ENCODE measurements at regions not wholly inside any gene's neighbourhood (a gene's known extent, or its start where the extent isn't known, plus 50 kb on each side); places are given as distances from the start of the nearest gene placed in this dataset.

DNA sequence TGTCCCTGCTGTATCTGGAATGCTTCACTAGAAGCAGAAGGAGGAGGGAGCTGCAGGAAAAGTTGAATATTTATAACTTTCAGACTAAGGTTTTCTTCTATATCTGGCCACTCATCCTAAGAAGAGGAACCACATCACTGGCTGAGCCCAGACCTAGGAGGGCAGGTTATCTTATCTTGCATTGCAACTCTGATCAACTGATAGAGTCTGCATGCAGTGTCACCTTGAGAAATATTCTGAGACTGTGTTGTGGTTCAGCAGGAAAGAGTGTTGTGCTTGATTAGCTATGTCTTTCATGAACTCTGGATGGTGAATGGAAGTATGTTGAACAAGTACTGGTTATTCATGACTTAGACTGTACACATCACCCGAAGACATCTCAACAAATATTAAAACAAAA is 460.0 kb downstream of the TOX3 start:
- DNase-seq (ENCODE audit: extremely low read depth, low read depth) = no peak
- H3K4me3 ChIP-seq (replicated peaks; ENCODE audit: low read depth, low read length) = no peak overlapping the region
- no peak for TF ChIP-seq CTCF (IDR thresholded peaks at IDR 0.05; ENCODE audit: low read depth, low read length, missing control alignments)

- DNase-seq (ENCODE audit: extremely low read depth, low read depth) = no peak
Measured at GRCh38 chr16:52078716-52079655, 468.0 kb downstream of the TOX3 start.

DNA sequence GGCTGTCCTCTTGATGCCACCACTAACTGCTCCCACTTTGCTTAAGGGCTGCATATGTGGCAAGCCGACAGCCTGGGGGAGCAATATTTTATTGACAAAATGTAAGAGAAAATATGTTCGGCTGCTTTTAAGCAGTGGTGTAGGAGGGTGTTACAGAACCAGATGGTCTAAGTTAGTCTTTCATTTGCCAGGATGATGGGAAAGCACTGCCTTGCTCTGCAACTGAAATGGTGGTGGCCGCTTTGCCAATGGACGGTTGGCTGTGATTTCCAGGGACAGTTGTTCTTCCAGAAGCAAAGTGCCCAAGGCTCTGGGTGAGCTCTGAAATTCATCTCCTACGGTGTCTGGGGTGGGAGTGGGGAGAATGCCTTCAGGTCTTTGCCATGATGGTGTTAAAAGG is 469.3 kb downstream of the TOX3 start:
- no peak for TF ChIP-seq CTCF (IDR thresholded peaks at IDR 0.05; ENCODE audit: low read depth, low read length, missing control alignments)
- no peak for DNase-seq (ENCODE audit: extremely low read depth, low read depth)
- H3K4me3 ChIP-seq (replicated peaks; ENCODE audit: low read depth, low read length) = no peak overlapping the region

More at GRCh38 chr16:52078716-52079655, 468.0 kb downstream of the TOX3 start:
- no peak overlapping the region for H3K4me3 ChIP-seq (replicated peaks; ENCODE audit: low read depth, low read length)
- no peak for TF ChIP-seq CTCF (IDR thresholded peaks at IDR 0.05; ENCODE audit: low read depth, low read length, missing control alignments)

GRCh38 chr16:52076801-52077201 is 470.1 kb downstream of the TOX3 start:
- no peak overlapping the region for H3K4me3 ChIP-seq (replicated peaks; ENCODE audit: low read depth, low read length)
- no peak for DNase-seq (ENCODE audit: extremely low read depth, low read depth)
- TF ChIP-seq CTCF (IDR thresholded peaks at IDR 0.05; ENCODE audit: low read depth, low read length, missing control alignments) = no peak

- no peak overlapping the region for H3K4me3 ChIP-seq (replicated peaks; ENCODE audit: low read depth, low read length)
- TF ChIP-seq CTCF (IDR thresholded peaks at IDR 0.05; ENCODE audit: low read depth, low read length, missing control alignments) = no peak
- DNase-seq (ENCODE audit: extremely low read depth, low read depth) = no peak
Measured at GRCh38 chr16:52076332-52076731, 470.6 kb downstream of the TOX3 start.

DNA sequence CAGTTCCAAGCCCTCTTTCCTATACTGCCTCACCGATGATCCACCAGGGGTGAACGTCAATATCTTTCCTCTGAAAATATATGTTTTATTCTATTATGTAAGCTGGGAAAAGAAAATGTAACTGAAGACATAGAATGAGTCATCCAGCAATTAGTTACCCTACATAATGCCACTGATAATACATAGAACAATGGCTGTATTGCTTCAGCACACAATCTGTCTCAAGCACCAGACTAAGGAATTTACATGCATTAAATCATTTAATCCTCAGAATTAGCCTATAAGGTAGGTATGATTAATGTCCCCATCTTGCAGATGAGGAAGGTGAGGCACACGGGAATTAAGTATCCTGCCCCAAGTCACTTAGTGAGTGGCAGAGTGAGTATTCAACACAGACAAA is 472.8 kb downstream of the TOX3 start:
- H3K4me3 ChIP-seq (replicated peaks; ENCODE audit: low read depth, low read length) = no peak overlapping the region
- no peak for TF ChIP-seq CTCF (IDR thresholded peaks at IDR 0.05; ENCODE audit: low read depth, low read length, missing control alignments)
- no peak for DNase-seq (ENCODE audit: extremely low read depth, low read depth)

Measured in HFF-Myc (cell line).